Epithelial cell of esophagus (primary cell): ENCODE measurements at regions not wholly inside any gene's neighbourhood (a gene's known extent, or its start where the extent isn't known, plus 50 kb on each side); places are given as distances from the start of the nearest gene placed in this dataset.

Experiments
- DNase-seq: peaks from one replicate; pipeline ENCODE4 v3.0.0; 2010; ENCODE audit warnings: low read depth
- H3K4me3 ChIP-seq: 2 replicates; pipeline ENCODE4 v1.5.1; 2011; ENCODE audit warnings: mild to moderate bottlenecking, low read length, control low read depth
- TF ChIP-seq, protein P1 (sequence below): IDR thresholded peaks from 2 replicates; pipeline ENCODE4 v1.5.1; 2011; ENCODE audit warnings: low read depth, mild to moderate bottlenecking, low read length, control low read depth, inconsistent platforms; ENCODE audit not compliant: insufficient read depth; ENCODE audit errors: missing control alignments

DNA sequence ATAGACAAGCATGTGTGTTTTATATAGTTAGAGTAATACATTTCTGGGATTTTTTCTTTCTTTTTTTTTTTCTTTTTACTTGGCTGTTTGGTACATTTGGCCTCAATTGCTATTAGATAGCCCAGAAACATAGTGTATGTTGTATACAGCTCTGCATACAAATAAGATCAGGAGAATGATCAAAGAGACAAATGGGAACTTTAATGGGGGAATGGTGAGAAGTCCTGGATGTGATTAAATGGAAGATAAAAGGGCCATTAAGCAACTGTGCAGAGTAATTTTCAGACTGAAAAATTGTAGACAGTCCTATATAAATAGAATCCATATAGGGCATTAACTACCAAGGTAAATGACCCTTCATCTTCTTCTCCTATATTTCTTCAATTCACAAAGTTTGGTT, 575.6 kb downstream of the EBF1 start:
- TF ChIP-seq, protein P1, sequence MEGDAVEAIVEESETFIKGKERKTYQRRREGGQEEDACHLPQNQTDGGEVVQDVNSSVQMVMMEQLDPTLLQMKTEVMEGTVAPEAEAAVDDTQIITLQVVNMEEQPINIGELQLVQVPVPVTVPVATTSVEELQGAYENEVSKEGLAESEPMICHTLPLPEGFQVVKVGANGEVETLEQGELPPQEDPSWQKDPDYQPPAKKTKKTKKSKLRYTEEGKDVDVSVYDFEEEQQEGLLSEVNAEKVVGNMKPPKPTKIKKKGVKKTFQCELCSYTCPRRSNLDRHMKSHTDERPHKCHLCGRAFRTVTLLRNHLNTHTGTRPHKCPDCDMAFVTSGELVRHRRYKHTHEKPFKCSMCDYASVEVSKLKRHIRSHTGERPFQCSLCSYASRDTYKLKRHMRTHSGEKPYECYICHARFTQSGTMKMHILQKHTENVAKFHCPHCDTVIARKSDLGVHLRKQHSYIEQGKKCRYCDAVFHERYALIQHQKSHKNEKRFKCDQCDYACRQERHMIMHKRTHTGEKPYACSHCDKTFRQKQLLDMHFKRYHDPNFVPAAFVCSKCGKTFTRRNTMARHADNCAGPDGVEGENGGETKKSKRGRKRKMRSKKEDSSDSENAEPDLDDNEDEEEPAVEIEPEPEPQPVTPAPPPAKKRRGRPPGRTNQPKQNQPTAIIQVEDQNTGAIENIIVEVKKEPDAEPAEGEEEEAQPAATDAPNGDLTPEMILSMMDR: no peak
- H3K4me3 ChIP-seq: no peak overlapping the region
- no peak for DNase-seq

DNA sequence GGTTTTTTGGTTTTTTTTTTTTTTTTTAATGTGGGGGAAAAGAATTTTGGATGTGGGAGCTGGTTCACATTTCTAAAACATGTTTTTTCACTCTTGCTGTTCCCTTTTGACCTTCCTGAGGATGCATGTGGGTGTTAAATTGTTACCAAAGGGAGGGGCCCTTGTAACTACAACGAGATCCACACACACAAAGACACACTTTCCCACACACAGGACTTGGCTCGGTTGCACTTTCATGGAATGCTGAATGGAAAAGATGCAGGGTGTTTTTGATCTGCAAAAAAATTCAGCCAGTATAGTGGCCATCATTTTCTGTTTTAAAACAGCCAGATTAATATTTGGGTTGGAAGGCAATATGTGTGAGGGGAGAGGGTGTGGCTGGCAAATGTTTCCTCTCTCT, 576.9 kb downstream of the EBF1 start:
- DNase-seq: no peak
- TF ChIP-seq, protein P1: no peak
- H3K4me3 ChIP-seq: no peak overlapping the region

DNA sequence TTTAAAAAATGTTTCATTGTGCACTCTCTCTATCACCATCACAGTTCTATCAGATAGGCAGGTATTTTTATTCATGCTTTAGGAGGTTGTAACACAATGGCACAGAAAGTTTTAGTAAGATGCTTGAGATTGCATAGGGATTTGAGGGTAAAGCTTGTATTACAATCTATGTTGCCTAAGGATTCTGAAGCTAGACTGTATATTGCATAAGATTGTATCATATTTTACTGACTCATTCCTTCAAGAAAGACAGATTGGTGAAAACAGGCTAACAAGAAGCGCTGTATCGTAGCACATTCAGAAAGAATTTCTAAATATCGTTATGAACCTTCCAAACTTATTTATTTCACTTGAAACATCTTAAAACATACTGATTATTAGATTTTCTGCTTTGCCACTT, 577.7 kb downstream of the EBF1 start:
- peak; percentile 35 for DNase-seq
- TF ChIP-seq, protein P1: no peak
- no peak overlapping the region for H3K4me3 ChIP-seq

DNA sequence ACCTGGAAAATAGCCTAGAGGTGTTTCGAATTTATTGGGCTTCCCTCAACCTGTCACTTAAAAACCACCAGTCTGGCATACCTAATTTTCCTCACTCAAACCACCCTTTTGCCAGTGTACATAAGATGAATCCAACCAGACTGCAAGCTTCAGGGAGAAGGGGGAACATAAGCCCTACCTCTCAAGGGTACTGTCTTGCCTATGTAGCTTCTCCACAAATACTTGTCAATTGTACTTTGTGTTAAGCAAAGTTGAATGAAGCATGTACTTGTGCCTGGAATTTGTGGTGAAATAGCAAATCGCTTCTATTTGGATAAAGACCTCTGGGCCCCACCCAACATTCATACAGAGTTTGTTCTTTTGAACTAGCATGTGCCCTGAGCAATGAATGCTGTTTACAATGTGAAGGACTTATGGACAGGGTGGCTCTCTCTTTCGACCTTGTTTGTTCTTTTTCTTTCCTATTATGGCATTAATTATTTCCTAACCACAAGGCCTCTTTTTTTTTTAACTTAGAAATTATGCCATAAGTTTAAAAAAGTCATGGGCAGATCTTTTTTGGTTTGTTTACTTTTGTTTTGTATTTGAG, 580.2 kb downstream of the EBF1 start:
- H3K4me3 ChIP-seq: no peak overlapping the region
- no peak for DNase-seq
- TF ChIP-seq, protein P1: no peak

DNA sequence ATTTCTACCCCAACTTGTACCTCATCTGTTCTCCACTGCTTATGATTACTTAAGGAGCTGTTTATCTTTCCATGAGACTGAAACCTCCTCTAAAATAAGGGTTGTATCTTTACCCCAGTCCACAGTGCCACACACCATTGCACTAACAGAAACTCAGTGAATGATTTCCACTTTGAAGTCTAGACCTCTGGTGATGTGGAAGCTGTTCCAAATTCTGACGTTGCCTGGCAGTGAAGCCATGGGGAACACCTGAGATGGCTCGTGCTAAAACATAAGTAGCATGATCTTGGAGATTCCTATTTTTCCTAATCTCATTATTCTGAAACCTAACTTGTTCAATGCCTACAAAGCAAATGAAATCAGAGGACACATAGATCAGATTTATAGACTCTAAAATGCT, 583.2 kb downstream of the EBF1 start:
- no peak for DNase-seq
- TF ChIP-seq, protein P1: no peak

GRCh38 chr5:158514986-158515359, 584.7 kb downstream of the EBF1 start:
- TF ChIP-seq, protein P1: no peak
- no peak for DNase-seq
- H3K4me3 ChIP-seq: no peak overlapping the region

More for the DNA sequence above, 583.2 kb downstream of the EBF1 start:
- H3K4me3 ChIP-seq: no peak overlapping the region

GRCh38 chr5:158514319-158514985, 585.3 kb downstream of the EBF1 start:
- TF ChIP-seq, protein P1: no peak
- H3K4me3 ChIP-seq: no peak overlapping the region
- peak; percentile 57 for DNase-seq
